ENCODE measurements at regions not wholly inside any gene's neighbourhood (a gene's known extent, or its start where the extent isn't known, plus 50 kb on each side); places are given as distances from the start of the nearest gene placed in this dataset.
"Not testable (repeated sequence)": the region's sequence is repeated elsewhere in the genome, so short reads cannot be mapped to it uniquely, and the experiment has no call there.

DNA sequence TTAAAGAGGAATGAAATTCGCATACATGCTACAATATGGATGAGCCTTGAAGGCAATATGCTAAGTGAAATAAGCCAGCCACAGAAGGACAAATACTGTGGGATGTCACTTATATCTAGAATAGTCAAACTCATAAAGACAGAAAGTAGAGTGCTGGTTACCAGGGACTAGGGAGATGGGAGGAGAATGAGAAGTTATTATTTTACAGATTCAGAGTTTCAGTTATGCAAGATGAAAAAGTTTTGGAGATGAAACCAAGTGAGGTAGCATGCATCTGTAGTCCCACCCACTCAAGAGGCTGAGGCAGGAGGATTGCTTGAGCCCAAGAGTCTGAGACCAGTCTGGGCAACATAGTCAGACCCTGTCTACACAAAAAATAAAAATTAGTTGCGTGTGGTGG is 82.5 kb upstream of the ARID1B start:
- DNase-seq (ENCODE audit: missing footprints), result no peak
- ATAC-seq, result no peak
- intact Hi-C loops (cut with DNase I), result no loop called here

DNA sequence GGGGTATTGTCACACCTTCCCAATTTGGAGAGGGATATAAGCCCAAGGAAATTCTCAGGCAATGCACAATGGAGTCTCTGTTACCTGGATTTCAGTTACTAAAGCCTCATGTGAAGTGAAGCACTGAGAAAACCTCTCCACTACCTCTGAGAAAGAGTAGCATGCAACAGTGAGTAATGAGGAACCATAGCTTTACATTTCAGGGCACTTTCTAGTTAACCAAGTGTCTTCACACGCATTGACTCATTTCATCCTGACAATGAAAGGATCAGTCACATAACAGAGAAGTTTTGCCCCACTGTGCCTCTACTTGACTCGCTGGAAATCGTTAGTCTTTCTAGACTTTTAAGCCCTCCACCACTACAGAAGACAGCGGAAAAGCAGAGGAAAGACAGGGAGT is 86.2 kb upstream of the ARID1B start:
- intact Hi-C loops (cut with DNase I), result no loop called here
- DNase-seq (ENCODE audit: missing footprints) (no peak), ATAC-seq (no peak)

DNA sequence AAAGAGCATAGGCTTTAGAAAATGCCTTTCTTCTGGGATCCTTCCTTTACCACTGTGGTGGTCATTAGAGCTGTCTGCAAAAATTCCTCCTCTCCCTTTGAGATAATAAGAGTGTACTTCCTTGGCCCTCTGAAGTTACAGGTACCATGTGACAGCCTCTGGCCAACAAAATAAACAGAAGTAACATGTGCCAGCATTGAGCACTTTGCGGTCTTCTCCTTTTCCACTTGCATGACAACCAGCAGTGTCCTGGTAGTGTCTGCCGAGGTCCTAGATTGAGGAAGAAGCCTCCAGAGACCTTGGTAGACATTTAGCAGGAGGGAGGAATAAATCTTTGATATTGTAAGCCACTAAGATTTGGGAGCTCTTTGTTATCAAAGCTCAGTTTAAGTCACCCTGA is 87.5 kb upstream of the ARID1B start:
- intact Hi-C loops (cut with DNase I), result loop anchor here (5.0 to 10.0 kb wide), 3 partner anchors 193 to 1375 kb away; partner anchors contain the start of gene TFB1M
- ATAC-seq (no peak), DNase-seq (ENCODE audit: missing footprints) (no peak)

DNA sequence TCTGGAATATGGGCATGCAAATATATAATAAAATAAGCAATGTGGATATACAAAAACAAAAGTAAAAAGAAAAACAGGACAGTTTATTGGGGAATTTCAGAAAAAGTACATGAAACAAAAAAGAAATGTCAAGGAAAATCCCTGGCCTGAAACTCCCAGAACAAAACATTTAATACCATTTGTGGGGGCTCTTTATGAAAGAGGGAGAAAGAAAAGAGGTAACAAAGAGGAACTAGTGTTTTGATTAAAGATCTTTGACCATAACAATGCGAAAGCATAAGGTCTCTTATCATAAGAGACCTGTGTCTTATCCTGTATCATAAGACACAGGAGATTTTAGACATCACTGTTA is 88.6 kb upstream of the ARID1B start:
- intact Hi-C loops (cut with DNase I), result loop anchor here (5.0 to 10.0 kb wide), 3 partner anchors 194 to 1374 kb away; partner anchors contain the start of gene TFB1M
- ATAC-seq (no peak), DNase-seq (ENCODE audit: missing footprints) (no peak)

DNA sequence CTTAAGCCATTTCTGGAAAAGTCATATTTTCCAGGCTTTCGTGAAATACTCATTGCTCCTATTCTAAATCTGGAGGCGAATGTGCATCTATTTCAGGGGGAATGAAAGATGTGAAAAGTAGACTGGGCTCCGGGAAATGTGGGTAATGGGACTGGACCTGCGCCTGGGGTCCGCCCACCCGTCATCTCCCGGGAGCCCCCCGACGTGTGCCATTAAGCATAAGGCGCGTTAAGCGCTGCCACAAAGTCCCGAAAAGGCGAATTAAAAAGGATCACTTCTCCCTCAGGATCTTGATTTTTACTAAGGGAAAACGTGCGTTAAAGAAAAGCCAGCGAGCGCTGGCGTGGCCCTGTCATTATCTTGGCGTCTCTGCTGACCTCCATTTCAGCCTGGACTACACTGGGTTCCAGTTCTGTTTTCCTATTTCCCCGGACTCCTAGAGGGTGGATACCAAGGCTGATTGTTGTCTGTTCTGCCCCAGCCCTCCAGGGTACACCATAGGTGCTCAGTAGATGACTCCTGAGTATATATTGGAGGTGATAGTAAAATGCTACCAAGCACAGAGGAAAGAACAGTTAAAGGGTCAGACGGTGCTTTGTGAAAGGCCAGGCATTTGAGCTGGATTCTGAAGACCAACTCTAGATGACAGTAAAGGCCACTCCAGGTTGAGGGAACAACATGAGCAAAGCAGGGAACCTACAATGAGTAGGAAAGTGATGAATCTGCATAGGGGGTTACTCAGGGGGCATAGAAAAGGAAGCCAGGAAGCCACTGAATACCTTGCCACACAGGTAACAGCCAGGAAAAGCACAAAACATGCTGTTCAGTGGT is 89.2 kb upstream of the ARID1B start:
- intact Hi-C loops (cut with DNase I), result loop anchor here (1.0 to 10.0 kb wide), 8 partner anchors 29 to 1373 kb away; partner anchors contain the start of genes ARID1B and TFB1M
- no peak for DNase-seq (ENCODE audit: missing footprints)
- ATAC-seq, result peak; percentile 22

DNA sequence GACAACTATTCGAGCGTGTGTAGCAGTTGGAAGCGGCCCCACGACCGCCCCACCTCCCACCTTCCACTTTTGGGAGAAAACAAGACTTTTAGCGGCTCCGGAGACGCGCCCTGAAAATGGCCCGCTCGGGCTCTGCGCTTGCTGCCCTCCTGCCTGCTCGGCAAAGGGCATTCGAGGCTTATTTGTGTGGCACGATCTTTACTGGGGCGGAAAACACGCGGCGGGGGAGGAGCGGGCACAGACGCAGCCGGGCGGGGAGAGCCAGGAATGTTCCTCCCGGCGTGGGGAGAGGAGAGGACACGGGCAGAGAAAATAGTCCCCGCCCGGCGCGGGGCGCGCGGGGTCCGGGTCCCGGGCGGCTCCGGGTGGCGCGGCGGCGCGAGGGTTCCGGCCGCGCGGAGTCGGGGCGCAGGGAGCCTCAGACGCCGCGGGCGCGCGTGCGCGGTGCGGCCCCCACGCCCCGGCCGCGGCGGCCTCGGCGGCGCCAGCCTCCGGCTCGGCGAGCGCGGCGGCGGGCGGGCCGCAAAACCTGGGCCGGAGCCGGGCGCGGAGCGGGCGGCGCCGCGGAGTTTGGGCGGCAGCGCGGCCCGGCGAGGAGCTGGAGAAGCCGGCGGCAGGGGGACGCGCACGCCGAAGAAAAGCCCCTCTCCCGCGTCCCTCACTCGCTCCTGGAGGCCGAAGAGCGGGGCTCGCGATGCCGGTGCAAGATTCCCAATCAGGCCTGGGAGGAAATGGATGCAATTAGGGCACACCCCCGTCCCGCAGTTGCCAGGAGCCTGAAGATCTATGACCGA is 90.0 kb upstream of the ARID1B start:
- DNase-seq (ENCODE audit: missing footprints), result peak; percentile 94
- intact Hi-C loops (cut with DNase I), result loop anchor here (1.0 to 10.0 kb wide), 8 partner anchors 28 to 1372 kb away; partner anchors contain the start of genes ARID1B and TFB1M
- peak; percentile 98 for ATAC-seq

DNA sequence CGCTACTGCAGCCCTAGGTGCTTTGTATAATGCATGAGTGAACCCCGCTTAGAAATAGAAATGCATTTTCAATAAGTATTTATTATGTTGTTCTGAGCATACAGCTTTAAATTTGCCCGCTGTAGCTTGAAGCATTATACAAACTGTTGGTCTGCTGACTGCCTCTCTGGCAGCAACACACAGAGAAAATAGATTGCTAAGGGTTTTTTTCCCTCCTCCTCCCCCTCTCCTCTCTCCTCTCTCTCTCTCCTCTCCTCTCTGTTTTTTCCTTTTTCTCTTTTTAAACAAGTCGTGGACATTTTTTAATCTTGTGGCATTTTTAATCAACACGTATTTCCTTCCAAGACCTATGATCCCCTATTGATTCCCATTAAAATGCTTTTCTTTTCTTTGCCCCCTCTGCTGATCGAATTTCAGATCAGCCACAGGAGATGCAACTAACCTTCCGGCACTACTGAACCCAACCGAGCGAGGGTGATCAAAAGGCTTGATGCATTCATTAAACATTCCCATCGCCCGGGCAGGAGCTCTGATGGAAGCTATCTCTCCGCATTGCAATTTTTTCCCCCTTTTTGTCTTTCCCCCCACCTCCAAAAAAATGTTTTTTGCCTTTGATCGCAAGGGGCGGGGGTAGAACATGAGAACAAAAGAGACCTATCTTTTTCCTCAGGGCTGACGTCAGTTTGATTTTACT is 90.7 kb upstream of the ARID1B start:
- no peak for DNase-seq (ENCODE audit: missing footprints)
- ATAC-seq, result peak; percentile 42
- intact Hi-C loops (cut with DNase I), result loop anchor here (2.0 to 10.0 kb wide), 6 partner anchors 28 to 1372 kb away; partner anchors contain the start of gene TFB1M

DNA sequence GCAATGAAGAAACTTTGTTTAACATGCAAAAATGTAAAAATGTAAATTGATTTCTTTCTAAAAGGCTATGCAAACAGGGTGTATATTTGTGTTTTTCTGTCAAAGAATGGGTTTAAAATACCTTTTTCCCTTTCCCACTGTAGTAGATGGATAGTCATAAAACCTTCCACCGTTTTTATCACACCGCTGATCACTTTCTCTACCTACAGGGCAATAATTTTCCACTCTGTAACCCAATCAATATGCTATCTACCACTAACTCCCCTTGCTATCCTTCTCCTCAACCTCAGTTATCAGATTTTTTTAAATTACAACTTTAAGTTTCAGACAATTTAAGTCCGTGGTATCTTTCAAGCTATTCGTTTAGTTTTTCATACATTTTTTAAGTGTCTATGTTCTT is 91.4 kb upstream of the ARID1B start:
- ATAC-seq, result no peak
- DNase-seq (ENCODE audit: missing footprints), result no peak
- intact Hi-C loops (cut with DNase I), result loop anchor here (2.0 to 10.0 kb wide), 6 partner anchors 27 to 1371 kb away; partner anchors contain the start of gene TFB1M

DNA sequence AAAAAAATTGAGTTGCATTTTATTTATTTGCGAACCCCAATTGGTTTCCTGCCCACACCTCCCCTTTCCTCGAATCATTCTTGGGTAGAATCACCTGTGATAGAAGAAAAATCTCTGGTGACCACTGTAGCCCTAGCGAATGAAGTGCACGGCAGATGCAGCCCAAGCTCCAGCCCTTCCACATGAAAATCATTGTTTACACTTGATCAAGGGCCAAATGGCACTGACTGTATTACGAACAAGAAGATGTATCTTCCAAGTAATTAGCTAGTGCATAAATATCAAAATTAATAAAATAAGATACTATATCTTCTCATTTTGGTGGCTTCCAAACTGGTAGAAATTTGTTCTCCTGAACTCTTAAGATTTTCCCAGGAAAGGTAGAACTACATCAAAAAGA is 93.4 kb upstream of the ARID1B start:
- intact Hi-C loops (cut with DNase I), result loop anchor here (10.0 kb wide), 1 partner anchor 1369 kb away; the partner anchor contains the start of gene TFB1M
- ATAC-seq (no peak), DNase-seq (ENCODE audit: missing footprints) (no peak)

DNA sequence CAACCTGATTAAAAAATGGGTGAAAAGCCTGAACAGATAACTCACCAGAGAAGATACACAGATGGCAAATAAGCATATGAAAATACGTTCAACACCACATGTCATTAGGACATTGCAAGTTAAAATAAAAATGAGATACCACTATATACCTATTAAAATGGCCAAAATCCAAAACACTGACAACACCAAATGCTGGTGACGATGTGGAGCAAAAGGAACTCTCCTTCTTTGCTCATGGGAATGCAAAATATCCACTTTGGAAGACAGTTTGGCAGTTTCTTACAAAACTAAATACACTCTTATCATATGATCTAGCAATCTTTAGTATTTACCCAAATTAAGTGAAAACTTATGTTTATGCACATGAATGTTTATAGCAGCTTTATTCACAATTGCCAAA is 100.5 kb upstream of the ARID1B start:
- no peak for ATAC-seq
- intact Hi-C loops (cut with DNase I), result no loop called here
- no peak for DNase-seq (ENCODE audit: missing footprints)

DNA sequence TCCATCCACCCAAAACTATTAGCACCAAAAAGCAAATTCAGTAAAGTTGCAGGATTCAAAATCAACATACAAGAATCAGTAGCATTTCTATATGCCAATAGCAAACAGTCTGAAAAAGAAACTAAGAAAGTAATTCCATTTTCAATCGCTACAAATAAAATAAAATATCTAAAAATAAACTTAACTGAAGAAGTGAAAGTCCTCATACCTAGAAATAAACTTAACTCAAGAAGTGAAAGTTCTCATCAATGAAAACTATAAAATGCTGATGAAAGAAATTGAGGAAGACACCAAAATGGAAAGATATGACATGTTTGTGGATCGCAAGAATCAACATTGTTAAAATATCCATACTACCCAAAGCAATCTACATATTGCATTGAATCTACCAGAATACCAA is 103.0 kb upstream of the ARID1B start:
- intact Hi-C loops (cut with DNase I), result no loop called here
- ATAC-seq (no peak), DNase-seq (ENCODE audit: missing footprints) (no peak)

DNA sequence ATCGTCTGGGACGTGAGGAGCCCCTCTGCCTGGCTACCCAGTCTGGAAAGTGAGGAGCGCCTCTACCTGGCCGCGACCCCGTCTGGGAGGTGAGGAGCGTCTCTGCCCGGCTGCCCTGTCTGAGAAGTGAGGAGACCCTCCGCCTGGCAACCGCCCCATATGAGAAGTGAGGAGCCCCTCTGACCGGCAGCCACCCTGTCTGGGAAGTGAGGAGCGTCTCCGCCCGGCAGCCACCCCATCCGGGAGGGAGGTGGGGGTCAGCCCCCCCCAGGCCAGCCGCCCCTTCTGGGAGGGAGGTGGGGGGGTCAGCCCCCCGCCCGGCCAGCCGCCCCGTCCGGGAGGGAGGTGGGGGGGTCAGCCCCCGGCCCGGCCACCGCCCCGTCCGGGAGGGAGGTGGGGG is 107.1 kb upstream of the ARID1B start:
- intact Hi-C loops (cut with DNase I); DNase-seq (ENCODE audit: missing footprints); ATAC-seq: not testable (repeated sequence)

DNA sequence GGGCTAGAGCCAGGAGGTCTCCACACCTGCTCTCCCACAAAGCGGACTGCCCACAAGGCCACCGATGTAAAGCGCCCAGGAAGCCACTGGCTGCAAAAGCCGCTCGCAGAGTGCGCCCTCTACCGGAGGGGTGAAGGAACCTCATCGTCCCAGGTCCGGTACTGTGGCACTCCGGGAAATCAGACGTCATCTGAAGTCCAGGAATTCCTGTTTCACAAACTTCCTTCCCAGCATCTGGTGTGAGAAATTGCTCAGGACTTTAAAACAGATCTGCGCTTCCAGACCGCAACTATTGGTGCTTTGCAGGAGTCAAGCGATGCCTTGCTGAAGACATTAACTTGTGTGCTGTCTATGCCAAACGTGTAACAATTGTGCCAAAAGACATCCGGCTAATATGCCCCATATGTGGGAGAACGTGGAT is 115.1 kb upstream of the ARID1B start:
- intact Hi-C loops (cut with DNase I), result no loop called here
- no peak for ATAC-seq
- DNase-seq (ENCODE audit: missing footprints), result no peak

DNA sequence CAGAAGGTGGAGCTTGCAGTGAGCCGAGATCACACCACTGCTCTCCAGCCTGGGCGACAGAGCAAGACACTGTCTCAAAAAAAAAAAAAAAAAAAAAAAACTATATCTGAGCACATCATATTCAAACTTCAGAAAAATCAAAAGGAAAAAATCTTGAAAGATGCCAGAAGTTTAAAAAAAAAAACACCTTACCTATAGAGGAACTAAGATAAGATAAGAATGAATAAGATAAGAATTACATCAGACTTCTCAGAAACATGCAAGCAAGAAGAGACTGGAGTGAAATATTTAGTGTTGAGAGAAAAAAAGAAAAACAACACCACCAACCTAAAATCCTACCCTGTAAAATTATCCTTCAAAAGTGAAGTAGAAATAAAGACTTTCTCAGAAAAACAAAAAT is 116.8 kb upstream of the ARID1B start:
- intact Hi-C loops (cut with DNase I), result no loop called here
- DNase-seq (ENCODE audit: missing footprints) (no peak), ATAC-seq (no peak)

DNA sequence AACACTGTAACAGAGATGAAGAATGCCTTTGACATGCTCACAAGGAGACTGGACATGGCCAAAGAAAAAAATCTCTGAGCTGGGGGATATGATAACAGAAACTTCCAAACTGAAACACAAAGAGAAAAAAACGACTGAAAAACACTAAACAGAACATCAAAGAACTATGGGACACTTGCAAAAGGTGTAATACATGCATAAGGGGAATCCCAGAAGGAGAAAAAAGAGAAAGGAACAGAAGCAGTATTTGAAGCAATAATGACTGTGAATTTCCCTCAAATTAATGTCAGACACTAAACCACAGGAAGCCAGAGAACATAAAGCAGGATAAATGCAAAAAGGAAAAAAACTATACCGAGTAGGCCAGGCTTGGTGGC is 117.4 kb upstream of the ARID1B start:
- intact Hi-C loops (cut with DNase I), result loop anchor here (2.0 kb wide), 1 partner anchor 27 kb away; no protein-coding TSS in a partner anchor
- DNase-seq (ENCODE audit: missing footprints) (no peak), ATAC-seq (no peak)

DNA sequence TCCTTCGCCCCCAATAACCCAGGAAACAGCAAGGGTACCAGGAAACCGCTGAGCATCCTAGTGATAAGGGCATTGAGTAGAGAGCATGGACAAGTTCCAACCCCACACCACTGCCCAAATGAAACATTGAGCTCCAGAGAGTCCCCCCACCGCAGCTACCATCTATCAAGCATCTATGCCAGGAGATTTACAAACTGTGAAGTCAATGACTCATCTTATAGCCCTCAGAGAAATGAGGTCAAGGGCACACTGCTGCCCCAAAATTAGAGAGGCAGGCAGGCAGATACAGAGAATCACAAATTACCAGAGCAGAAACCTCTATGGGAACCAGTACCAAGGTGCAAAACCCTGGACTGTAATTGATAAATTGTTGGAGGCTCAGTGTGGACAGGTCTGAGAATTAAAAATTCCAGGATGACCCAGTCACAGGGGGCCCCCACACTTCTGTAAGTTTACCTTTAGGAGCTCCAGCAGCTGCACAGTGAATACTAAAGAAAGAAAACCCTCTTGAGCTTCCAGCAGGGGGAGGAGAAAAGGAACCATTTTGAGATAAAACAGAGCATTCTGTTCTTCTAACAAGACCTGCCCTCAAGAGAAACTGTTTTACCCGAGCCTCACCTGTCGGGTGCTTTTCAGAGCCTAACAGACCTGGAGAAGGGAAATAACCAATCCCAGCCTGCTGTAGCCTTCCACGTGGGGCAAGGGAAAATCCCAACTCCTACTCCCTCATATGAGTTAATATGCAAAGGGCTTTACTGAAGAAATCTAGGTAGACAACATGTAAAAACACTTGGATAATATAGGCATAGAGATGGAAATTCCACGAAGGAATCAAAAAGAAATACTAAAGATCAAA is 118.0 kb upstream of the ARID1B start:
- intact Hi-C loops (cut with DNase I), result loop anchor here (2.0 kb wide), 1 partner anchor 28 kb away; no protein-coding TSS in a partner anchor
- no peak for DNase-seq (ENCODE audit: missing footprints)
- ATAC-seq, result no peak

DNA sequence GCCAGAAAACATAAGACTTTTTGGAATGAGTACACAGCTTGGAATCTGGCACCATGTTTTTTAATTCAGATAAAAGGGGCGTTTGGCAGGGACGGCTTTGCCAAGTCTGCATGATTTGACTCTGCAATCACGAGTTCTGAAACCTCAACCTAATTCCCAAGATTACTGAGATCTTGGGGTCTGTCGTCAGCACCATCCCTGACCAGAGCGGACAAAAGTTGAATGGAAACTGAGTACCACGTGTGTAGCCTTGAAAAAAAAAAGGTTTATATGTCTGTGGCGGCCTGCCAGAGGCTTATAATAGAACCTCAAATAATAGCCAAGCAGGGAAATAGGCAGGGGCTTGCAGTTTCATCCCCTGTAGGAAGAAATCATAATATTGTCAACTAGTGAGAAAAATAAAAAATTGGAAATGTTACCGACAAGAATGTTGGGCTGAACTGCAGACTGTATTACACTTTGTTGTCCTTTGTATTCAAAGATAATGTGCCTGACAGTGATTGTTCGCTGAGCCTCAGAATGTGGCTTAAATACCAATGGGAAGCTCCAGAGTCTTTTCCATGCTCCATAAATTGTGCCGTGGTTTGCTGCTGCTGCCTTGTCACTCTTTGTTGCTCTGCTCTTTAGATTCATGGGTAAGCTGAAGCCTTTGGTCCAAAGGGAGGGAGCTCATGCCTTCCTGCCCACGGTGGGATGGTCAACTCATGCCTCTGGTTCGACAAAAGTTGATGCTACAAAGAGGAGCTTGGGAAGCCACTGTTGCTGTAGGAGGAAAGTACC is 118.8 kb upstream of the ARID1B start:
- no peak for DNase-seq (ENCODE audit: missing footprints)
- ATAC-seq, result no peak
- intact Hi-C loops (cut with DNase I), result loop anchor here (2.0 kb wide), 1 partner anchor 28 kb away; no protein-coding TSS in a partner anchor

All from Right ventricle myocardium inferior (tissue), 1 donor.